Ovary (tissue), 7 donors: ENCODE measurements at regions not wholly inside any gene's neighbourhood (a gene's known extent, or its start where the extent isn't known, plus 50 kb on each side); places are given as distances from the start of the nearest gene placed in this dataset.
"Not testable (repeated sequence)": the region's sequence is repeated elsewhere in the genome, so short reads cannot be mapped to it uniquely, and the experiment has no call there.

Source experiments
- DNase-seq, 5 donors: peaks; one replicate each; pipeline ENCODE4 v3.0.0-alpha.2; 2019 to 2020
- H3K27ac ChIP-seq, 2 donors: fragments of 200-600 bp; one replicate each; pipeline versions ENCODE4 v1.5.1 to v1.8.0; 2019 to 2022
- H3K27me3 ChIP-seq: fragments of 200-600 bp; one replicate; pipeline ENCODE4 v1.8.0; 2022
- H3K36me3 ChIP-seq: fragments of 200-600 bp; sonication (generic); one replicate; pipeline ENCODE4 v1.5.1; 2019
- H3K4me1 ChIP-seq: one replicate; pipeline ENCODE4 v1.8.1; 2013; ENCODE audit warnings: mild to moderate bottlenecking, moderate library complexity; ENCODE audit not compliant: insufficient read depth
- H3K4me3 ChIP-seq: fragments of 200-600 bp; sonication (generic); one replicate; pipeline ENCODE4 v1.5.1; 2017
- H3K9me3 ChIP-seq, 2 donors: fragments of 200-600 bp in 1 of 2; sonication (generic) in 1 of 2; one replicate each; pipeline versions ENCODE4 v1.5.1 to v1.8.1; 2013 to 2019; ENCODE audit warnings: mild to moderate bottlenecking in 1 of 2, moderate library complexity in 1 of 2
- CTCF ChIP-seq, 3 donors: fragments of 450-650 bp in 2 of 3; fragments of 200-600 bp in 1 of 3; IDR thresholded peaks; one replicate each; pipeline versions ENCODE4 v1.5.1 to v1.8.0; 2016 to 2022; ENCODE audit warnings: antibody characterized with exemption in 3 of 3, mild to moderate bottlenecking in 1 of 3
- EP300 ChIP-seq: sonication (generic); formaldehyde crosslinking; IDR thresholded peaks from one replicate; pipeline ENCODE4 v1.6.1; 2017; ENCODE audit warnings: antibody characterized with exemption
- POLR2A ChIP-seq: fragments of 450-650 bp; IDR thresholded peaks from one replicate; pipeline ENCODE4 v1.6.1; 2017; ENCODE audit warnings: antibody characterized with exemption, mild to moderate bottlenecking, moderate library complexity
- WGBS, 3 donors: extraction: QIAGEN DNeasy Blood & Tissue Kit in 1 of 3; methylation state at CpG; one replicate each; pipeline versions ENCODE4 v1.1.5 to v1.1.7; 2013 to 2017; 5-methylcytosine and 5-hydroxymethylcytosine counted together
- intact Hi-C, 4 donors: fragments of 100-400 bp; cut with DNase I; formaldehyde crosslinking; loops; one replicate each; pipeline versions ENCODE4 v1.11.0 to v1.15.1; 2022 to 2023
- donor health status: DM: no; HTN: no; CAD: no; lungs with moderate emphysema.
- donor health status: DM: no; HTN: no; CAD: no.
- donor health status: Bipolar disorder and iron deficiency.
- donor health status: DM: no; HTN: no; CAD: no.
- donor health status: DM: yes; HTN: yes; CAD: no.

GRCh38 chr6:114810468-114810867 lies 467.6 kb upstream of the HS3ST5 start:
- Histone ChIP-seq H3K4me1 (no peaks in the 10 kb centered on the region), H3K9me3 (no peaks in the 10 kb centered on the region), H3K27me3 (no peaks in the 10 kb centered on the region), H3K27ac (no peak overlapping the region), H3K36me3 (no peaks in the 10 kb centered on the region), H3K4me3 (no peak overlapping the region)
- DNase-seq, result no peak
- TF ChIP-seq POLR2A (no peak), CTCF (IDR thresholded peaks at IDR 0.05) (no peak), EP300 (no peak)
- intact Hi-C loops, result no loop called here
- 80 to 88% (median 81%) methylated on average over 3 of the region's 3 CpGs for WGBS, 3 donors

GRCh38 chr6:114805426-114805825 lies 462.6 kb upstream of the HS3ST5 start:
- H3K27me3 ChIP-seq, H3K9me3 ChIP-seq, DNase-seq, intact Hi-C loops, H3K4me3 ChIP-seq, H3K36me3 ChIP-seq, H3K4me1 ChIP-seq, H3K27ac ChIP-seq: not testable (repeated sequence)
- 86 to 96% (median 86%) methylated on average over 11 to 12 of the region's 12 CpGs for WGBS, 3 donors

GRCh38 chr6:114796576-114796975 lies 453.8 kb upstream of the HS3ST5 start:
- intact Hi-C loops, result no loop called here
- no peak overlapping the region for H3K27ac ChIP-seq
- DNase-seq, result no peak
- TF ChIP-seq EP300 (no peak), POLR2A (no peak), CTCF (IDR thresholded peaks at IDR 0.05) (no peak)
- no peaks in the 10 kb centered on the region for H3K4me1 ChIP-seq
- 69 to 77% (median 74%) methylated on average over 4 of the region's 4 CpGs for WGBS, 3 donors
- H3K27me3 ChIP-seq, result no peaks in the 10 kb centered on the region
- H3K36me3 ChIP-seq, result no peaks in the 10 kb centered on the region
- H3K9me3 ChIP-seq, result no peaks in the 10 kb centered on the region
- no peak overlapping the region for H3K4me3 ChIP-seq

- H3K4me3 ChIP-seq, result no peak overlapping the region
Measured at GRCh38 chr6:114793428-114793827, 450.6 kb upstream of the HS3ST5 start.

More at GRCh38 chr6:114793428-114793827, 450.6 kb upstream of the HS3ST5 start:
- TF ChIP-seq POLR2A (no peak), EP300 (no peak), CTCF (IDR thresholded peaks at IDR 0.05) (no peak)
- no peaks in the 10 kb centered on the region for H3K27me3 ChIP-seq
- intact Hi-C loops, result no loop called here
- H3K27ac ChIP-seq, result no peak overlapping the region
- no peak for DNase-seq
- H3K9me3 ChIP-seq, result no peaks in the 10 kb centered on the region
- H3K4me1 ChIP-seq, result no peaks in the 10 kb centered on the region
- no peaks in the 10 kb centered on the region for H3K36me3 ChIP-seq
